ENCODE measurements at regions not wholly inside any gene's neighbourhood (a gene's known extent, or its start where the extent isn't known, plus 50 kb on each side); places are given as distances from the start of the nearest gene placed in this dataset.

- peak overlapping the region; percentile 98 for H3K27ac ChIP-seq (ENCODE audit: low read depth, low read length)
- H3K4me2 ChIP-seq (ENCODE audit: low read length): peak overlapping the region; percentile 74
- H3K27me3 Mint-ChIP-seq (ENCODE audit: low read depth, unreplicated experiment): no peaks in the 10 kb centered on the region
Measured at GRCh38 chr13:50678464-50679162, 164.9 kb downstream of the DLEU7 start.

GRCh38 chr13:50679321-50679720, 164.2 kb downstream of the DLEU7 start:
- H3K27ac ChIP-seq (ENCODE audit: low read depth, low read length): peak overlapping the region; percentile 98

More at GRCh38 chr13:50678464-50679162, 164.9 kb downstream of the DLEU7 start:
- Mint-ChIP-seq H3K36me3 (ENCODE audit: low read depth, unreplicated experiment) (no peaks in the 10 kb centered on the region), H3K4me3 (ENCODE audit: unreplicated experiment) (peak overlapping the region; percentile 17), H3K27ac (ENCODE audit: unreplicated experiment) (peak overlapping the region; percentile 99), H3K9me3 (ENCODE audit: unreplicated experiment) (peaks cover 7% of the 10 kb centered on the region), H3K4me1 (ENCODE audit: low read depth, unreplicated experiment) (peaks cover 54% of the 10 kb centered on the region)
- Histone ChIP-seq H3K4me3 (ENCODE audit: insufficient read depth, low read depth, low read length) (peak overlapping the region; percentile 13), H2AFZ (ENCODE audit: low read depth, low read length) (peak overlapping the region; percentile 28), H3K27me3 (ENCODE audit: insufficient read depth, low read length) (no peaks in the 10 kb centered on the region), H4K20me1 (ENCODE audit: insufficient read depth, low read length) (no peaks in the 10 kb centered on the region), H3K36me3 (ENCODE audit: insufficient read depth, low read length) (no peaks in the 10 kb centered on the region), H3K79me2 (ENCODE audit: insufficient read depth, low read length) (no peaks in the 10 kb centered on the region), H3K4me1 (ENCODE audit: insufficient read depth, low read length) (peaks cover 40% of the 10 kb centered on the region), H3K9ac (ENCODE audit: low read length) (peak overlapping the region; percentile 73), H3K9me3 (ENCODE audit: insufficient read depth, low read depth, low read length) (no peaks in the 10 kb centered on the region)
- DNase-seq (ENCODE audit: low read depth): peak; percentile 99
- TF ChIP-seq EZH2 (IDR thresholded peaks at IDR 0.05; ENCODE audit: insufficient read depth, low read length) (no peak), CTCF (IDR thresholded peaks at IDR 0.05; ENCODE audit: insufficient read depth, low read depth, low read length) (no peak)
- peak; percentile 99 for FAIRE-seq

More at GRCh38 chr13:50679321-50679720, 164.2 kb downstream of the DLEU7 start:
- no peak overlapping the region for H3K4me3 ChIP-seq (ENCODE audit: insufficient read depth, low read depth, low read length)
- no peaks in the 10 kb centered on the region for H3K79me2 ChIP-seq (ENCODE audit: insufficient read depth, low read length)
- no peaks in the 10 kb centered on the region for H3K27me3 Mint-ChIP-seq (ENCODE audit: low read depth, unreplicated experiment)
- peak overlapping the region; percentile 74 for H3K4me2 ChIP-seq (ENCODE audit: low read length)
- no peaks in the 10 kb centered on the region for H3K36me3 ChIP-seq (ENCODE audit: insufficient read depth, low read length)
- H3K9me3 ChIP-seq (ENCODE audit: insufficient read depth, low read depth, low read length): no peaks in the 10 kb centered on the region
- no peak overlapping the region for H3K4me3 Mint-ChIP-seq (ENCODE audit: unreplicated experiment)
- no peaks in the 10 kb centered on the region for H3K27me3 ChIP-seq (ENCODE audit: insufficient read depth, low read length)
- H4K20me1 ChIP-seq (ENCODE audit: insufficient read depth, low read length): no peaks in the 10 kb centered on the region
- no peaks in the 10 kb centered on the region for H3K36me3 Mint-ChIP-seq (ENCODE audit: low read depth, unreplicated experiment)
- DNase-seq (ENCODE audit: low read depth) (peak; percentile 67), FAIRE-seq (peak; percentile 73)
- peaks cover 7% of the 10 kb centered on the region for H3K9me3 Mint-ChIP-seq (ENCODE audit: unreplicated experiment)
- peaks cover 40% of the 10 kb centered on the region for H3K4me1 ChIP-seq (ENCODE audit: insufficient read depth, low read length)
- peak overlapping the region; percentile 99 for H3K27ac Mint-ChIP-seq (ENCODE audit: unreplicated experiment)
- peak overlapping the region; percentile 73 for H3K9ac ChIP-seq (ENCODE audit: low read length)
- TF ChIP-seq EZH2 (IDR thresholded peaks at IDR 0.05; ENCODE audit: insufficient read depth, low read length) (no peak), CTCF (IDR thresholded peaks at IDR 0.05; ENCODE audit: insufficient read depth, low read depth, low read length) (no peak)
- peaks cover 55% of the 10 kb centered on the region for H3K4me1 Mint-ChIP-seq (ENCODE audit: low read depth, unreplicated experiment)
- peak overlapping the region; percentile 19 for H2AFZ ChIP-seq (ENCODE audit: low read depth, low read length)

Measured in astrocyte (in vitro differentiated cells and primary cell).